Epithelial cell of esophagus (primary cell): ENCODE measurements at regions not wholly inside any gene's neighbourhood (a gene's known extent, or its start where the extent isn't known, plus 50 kb on each side); places are given as distances from the start of the nearest gene placed in this dataset.

Experiments
- DNase-seq: peaks from one replicate; pipeline ENCODE4 v3.0.0; 2010; ENCODE audit warnings: low read depth
- H3K4me3 ChIP-seq: 2 replicates; pipeline ENCODE4 v1.5.1; 2011; ENCODE audit warnings: mild to moderate bottlenecking, low read length, control low read depth
- CTCF ChIP-seq: IDR thresholded peaks from 2 replicates; pipeline ENCODE4 v1.5.1; 2011; ENCODE audit warnings: low read depth, mild to moderate bottlenecking, low read length, control low read depth, inconsistent platforms; ENCODE audit not compliant: insufficient read depth; ENCODE audit errors: missing control alignments

DNA sequence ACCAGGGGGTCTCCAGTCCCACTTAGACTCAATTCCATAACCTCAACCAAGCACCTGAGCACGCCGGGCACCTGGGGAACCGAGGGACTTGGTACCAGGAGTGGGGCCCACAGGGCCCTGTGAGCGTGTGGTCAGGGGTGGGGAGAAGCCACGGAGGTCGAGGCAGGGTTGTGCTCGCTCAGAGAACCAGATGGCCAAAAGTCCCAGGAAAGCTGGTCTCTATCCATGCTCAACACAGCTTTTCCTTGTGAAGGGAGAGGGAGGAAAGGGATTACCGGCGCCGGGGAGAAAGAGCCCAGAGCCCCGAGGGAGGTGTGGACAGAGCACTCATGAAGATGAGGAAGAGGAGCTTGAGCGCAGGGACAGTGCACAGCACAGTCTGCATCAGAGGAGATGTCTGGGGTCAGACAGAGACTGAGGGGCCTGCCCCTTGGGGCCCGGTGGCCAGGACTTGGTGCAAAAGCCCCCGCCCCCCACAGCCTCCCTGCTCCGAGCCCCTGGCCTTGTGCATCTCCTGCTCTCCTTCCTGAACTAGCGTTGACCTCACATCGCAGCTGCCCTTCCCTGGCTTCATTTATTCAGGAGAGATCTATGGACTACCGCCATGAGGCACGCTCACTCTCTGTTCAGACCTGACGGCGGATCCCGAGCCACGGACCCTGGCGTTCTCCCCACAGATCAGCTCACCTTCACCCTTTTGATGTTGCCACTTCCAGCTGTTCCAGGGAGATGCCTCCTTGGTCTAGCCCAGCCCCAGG lies 355.4 kb upstream of the TNRC6C start:
- no peak for TF ChIP-seq CTCF
- H3K4me3 ChIP-seq: no peak overlapping the region
- no peak for DNase-seq

DNA sequence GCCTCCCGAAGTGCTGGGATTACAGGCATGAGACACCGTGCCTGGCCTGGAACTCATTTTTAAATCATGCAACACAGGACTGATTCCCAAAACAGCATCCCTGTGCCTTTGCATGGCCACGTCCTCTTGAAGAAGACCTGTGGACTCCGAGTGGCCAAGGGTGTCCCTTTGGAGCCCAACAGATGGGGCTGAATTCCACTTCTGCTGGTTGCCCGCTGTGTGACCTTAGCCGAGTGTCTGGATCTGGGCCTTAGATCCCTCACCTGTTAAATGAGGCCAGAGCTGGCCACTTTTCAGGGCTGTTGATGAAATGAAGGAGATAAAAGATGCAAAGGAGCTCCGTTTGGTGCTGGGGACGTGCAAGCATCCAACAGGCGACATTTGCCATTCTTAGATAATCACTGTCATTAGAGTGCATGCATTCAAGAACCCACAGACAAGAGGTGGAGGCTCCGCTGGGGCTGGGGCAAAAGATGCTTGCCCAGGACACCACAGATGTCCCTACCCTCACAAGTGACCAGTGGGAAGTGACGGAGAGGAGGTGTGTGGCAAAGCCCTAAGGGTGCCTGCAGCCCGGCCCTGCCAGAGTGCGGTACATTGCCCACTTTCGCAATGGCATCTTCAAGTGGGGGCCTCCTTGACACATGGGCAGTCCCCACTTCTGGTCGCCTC lies 354.1 kb upstream of the TNRC6C start:
- DNase-seq: no peak
- no peak overlapping the region for H3K4me3 ChIP-seq
- TF ChIP-seq CTCF: no peak

GRCh38 chr17:77604973-77605313 lies 353.6 kb upstream of the TNRC6C start:
- DNase-seq: no peak
- TF ChIP-seq CTCF: no peak
- no peak overlapping the region for H3K4me3 ChIP-seq

DNA sequence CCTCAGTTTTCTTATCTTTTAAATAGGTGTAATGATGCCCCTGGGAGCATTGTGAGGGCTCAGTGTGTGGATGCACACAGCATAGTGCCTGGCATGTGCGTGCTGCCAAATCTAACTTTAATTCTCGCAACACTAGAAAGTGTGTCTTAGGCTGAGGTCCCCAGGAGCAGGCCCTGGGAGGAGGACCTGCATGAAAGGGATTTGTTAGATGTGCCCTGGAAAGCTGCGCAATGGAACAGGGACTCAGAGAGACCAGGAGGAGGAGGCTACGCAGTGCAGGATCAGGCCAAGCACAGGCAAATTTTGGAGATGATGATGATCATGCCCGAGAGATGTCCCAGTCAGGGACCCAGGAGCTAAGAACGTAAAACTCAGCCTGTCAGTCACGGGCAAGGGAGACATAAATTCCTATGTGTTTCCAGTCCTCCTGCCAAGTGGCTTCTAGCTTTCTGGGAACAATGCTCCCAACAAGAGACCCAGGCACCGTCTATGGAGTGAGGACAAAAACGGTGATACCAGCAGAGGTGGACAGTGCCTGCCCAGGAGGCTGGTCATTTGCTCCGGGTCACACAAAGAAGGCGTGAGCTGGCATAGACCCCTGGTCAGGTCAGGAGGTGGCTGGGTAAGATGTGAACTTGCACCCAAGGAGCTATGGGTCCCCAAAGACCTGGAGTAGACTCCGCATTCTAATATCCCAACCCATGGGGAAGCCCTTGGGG lies 352.2 kb upstream of the TNRC6C start:
- no peak for TF ChIP-seq CTCF
- no peak overlapping the region for H3K4me3 ChIP-seq
- no peak for DNase-seq

- H3K4me3 ChIP-seq: no peak overlapping the region
- peak; percentile 18 for TF ChIP-seq CTCF
- no peak for DNase-seq
Measured at GRCh38 chr17:77606865-77607210, 351.7 kb upstream of the TNRC6C start.

- no peak for DNase-seq
- no peak overlapping the region for H3K4me3 ChIP-seq
- no peak for TF ChIP-seq CTCF
Measured at GRCh38 chr17:77607606-77608005, 350.9 kb upstream of the TNRC6C start.
